Posterior cingulate gyrus (tissue), 11 donors: ENCODE measurements at regions not wholly inside any gene's neighbourhood (a gene's known extent, or its start where the extent isn't known, plus 50 kb on each side); places are given as distances from the start of the nearest gene placed in this dataset.
"Not testable (repeated sequence)": the region's sequence is repeated elsewhere in the genome, so short reads cannot be mapped to it uniquely, and the experiment has no call there.

Experiments
- DNase-seq, 10 donors: peaks; one replicate each; pipeline versions ENCODE4 v3.0.0 to v3.0.0-alpha.2; 2020 to 2021; ENCODE audit warnings: mixed read lengths in 3 of 10
- intact Hi-C: fragments of 100-400 bp; cut with DNase I; formaldehyde crosslinking; loops from one replicate; pipeline ENCODE4 v1.15.1; 2023

DNA sequence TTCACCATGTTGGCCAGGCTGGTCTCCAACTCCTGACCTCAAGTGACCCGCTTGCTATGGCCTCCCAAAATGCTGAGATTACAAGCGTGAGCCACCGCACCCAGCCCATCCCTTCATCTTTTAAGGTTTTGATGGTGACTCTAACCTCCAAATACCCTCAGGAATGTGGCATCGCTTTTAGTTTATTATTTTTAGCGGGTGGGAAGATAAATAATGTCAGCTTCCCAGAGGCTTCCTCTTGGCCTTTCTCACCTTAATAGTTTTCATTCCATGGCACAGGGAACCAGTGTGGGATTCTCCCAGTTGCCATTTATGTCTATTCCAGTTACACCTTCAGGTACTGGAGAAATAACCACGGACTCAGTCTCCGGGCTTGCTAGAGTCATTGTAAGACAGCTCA lies 92.1 kb upstream of the LRRN2 start:
- DNase-seq: no peak
- intact Hi-C loops: no loop called here

DNA sequence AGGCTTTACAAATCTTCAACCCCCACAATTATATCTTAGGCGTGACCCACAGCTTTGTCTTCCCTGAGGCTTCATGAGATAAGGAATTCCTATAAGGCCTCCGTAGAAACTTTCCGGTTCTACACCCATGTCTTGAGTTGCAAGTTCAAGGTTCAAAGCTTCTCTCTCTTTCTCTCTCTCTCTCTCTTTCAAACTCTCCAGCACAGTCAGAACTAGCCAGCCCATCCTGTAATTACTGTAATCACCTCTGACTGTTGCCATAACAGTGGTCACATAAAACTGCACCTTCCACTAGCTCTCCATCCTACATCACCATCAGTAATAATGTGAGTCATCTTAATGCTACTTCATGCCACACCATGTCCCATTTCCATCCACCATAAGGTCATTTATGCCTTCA lies 90.0 kb upstream of the NFASC start:
- no peak for DNase-seq

DNA sequence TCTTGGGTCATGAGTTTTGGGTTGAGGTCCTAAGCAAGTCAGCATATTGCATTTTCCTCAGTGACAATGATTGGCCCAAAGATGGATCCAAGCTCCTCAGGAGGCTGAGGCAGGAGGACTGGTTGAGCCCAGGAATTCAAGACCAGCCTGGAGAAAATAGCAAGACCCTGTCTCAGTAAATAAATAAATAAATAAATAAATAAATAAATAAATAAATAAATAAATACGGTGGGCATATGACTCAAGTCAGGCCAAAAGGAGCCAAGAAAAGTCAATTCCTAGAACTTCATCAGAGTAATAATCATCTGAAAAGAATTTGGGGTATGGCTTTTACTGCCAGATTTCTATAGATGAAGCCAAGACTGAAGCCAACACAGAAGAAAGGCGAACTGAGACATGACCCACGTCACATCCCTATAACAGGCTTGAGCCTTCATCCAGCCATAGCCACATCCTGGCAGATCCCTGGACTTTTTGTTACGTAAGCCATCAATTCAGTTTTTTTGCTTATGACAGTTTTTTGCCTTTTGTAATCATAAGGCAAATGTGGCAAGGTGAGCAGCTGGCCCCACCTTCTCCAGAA lies 88.5 kb upstream of the NFASC start:
- intact Hi-C loops: no loop called here
- no peak for DNase-seq

More for the DNA sequence above, 90.0 kb upstream of the NFASC start:
- intact Hi-C loops: no loop called here

DNA sequence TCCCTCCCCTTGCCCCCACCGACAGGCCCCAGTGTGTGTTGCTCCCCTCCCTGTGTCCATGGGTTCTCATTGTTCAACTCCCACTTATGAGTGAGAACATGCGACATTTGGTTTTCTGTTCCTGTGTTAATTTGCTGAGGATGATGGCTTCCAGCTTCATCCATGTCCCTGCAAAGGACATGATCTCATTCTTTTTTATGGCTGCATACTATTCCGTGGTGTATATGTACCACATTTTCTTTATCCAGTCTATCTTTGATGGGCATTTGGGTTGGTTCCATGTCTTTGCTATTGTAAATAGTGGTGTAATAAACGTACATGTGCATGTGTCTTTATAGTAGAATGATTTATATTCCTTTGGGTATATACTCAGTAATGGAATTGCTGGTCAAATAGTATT lies 85.6 kb upstream of the NFASC start:
- DNase-seq, intact Hi-C loops: not testable (repeated sequence)

- no peak for DNase-seq
- intact Hi-C loops: no loop called here
These were observed 82.2 kb upstream of the NFASC start for GRCh38 chr1:204788470-204788869.

DNA sequence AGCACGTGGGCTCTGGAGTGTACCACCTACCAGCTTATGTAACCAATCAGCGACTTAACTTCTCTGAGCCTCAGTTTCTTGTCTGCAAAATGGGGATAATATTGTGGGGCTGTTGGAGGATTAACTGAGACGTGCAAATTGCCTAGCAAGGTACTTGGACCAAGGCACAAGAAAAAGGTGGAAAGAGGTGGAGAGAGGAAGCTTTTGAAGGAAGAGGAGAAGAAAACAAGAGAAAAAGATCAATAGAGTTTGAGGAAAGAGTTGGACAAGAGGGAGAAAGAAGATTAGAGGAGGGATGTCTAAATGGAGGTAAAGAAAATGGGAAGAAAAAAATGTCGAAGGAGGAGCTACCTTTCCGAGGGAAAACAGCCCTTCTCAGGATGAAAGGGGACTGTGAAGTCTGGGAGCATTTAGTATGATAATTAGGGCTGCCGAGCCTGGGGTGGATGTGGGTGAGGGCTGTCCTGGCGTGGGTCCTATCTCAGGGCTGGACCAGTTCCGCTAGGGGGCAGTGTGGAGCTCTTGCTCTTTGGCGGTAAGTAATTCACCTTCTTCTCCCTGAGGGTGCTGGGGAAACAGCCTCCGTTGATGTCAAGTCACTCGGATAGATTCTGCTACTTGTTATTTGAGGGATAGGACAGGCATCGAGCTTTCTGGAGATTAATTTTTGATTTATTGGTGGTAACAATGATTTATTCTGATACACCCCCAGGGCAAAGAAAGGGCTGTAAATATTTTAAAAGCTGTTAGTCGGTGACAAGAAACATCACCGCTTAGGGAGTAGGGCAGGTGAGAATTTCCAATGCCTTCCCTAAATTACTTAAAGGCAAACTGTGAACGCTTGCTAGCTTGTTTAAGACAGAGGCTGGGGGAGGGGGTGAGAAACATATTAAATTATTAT lies 79.0 kb upstream of the NFASC start:
- DNase-seq: peak in 9 of 10 donors; percentile 21 to 91 (median 66)
- intact Hi-C loops: no loop called here

GRCh38 chr1:204792354-204792692 lies 78.3 kb upstream of the NFASC start:
- DNase-seq: peak in 1 of 10 donors; percentile 63
- intact Hi-C loops: no loop called here

DNA sequence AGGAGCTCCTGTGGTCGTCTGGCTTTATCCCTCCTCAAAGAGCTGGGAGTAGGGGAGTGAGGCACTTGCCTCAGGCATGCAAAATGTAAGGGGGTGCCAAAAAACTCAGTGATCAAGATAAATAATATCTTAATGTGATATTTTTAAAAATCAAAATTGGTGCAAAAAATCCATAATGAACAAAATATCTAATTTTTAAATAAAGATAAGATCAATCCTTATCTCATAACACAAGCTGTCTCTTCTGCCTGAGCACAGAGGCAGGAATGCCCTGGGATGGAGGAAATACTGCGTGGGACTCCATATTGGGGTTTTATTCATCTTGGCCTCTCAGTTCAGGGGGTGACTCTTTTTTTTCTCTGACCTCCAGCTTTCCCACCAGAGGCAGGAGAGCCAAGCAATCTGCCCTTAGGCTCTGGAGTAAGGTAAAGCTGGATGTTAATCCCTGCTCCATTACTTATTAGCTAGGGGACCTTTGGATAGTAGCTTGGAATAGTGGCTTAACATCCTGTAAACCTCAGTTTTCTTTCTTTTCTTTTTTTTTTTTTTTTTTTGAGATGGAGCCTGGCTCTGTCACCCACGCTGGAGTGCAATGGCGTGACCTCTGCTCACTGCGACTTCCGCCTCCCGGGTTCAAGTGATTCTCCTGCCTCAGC lies 77.3 kb upstream of the NFASC start:
- no peak for DNase-seq
- intact Hi-C loops: no loop called here

- DNase-seq, intact Hi-C loops: not testable (repeated sequence)
These were observed 73.8 kb upstream of the NFASC start for GRCh38 chr1:204796886-204797285.

DNA sequence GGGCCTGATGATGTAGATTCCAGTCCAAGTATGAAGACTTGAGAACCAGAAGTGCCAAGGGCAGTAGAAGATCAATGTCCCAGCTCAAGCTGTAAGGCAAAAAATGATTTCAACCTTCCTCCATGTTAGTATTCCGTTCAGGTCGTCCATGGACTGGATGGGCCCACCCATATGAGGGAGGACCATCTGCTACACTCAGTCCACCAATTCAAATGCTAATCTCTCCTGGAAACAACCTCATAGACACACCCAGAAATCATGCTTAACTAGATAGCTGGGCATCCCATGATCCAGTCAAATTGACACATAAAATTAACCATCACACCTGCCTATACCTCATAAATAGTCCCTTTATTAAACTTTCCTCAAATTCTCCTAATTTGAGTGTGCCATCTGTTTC lies 73.3 kb upstream of the NFASC start:
- DNase-seq: no peak
- intact Hi-C loops: no loop called here

- no peak for DNase-seq
- intact Hi-C loops: no loop called here
These were observed 71.0 kb upstream of the NFASC start for GRCh38 chr1:204799630-204800029.

DNA sequence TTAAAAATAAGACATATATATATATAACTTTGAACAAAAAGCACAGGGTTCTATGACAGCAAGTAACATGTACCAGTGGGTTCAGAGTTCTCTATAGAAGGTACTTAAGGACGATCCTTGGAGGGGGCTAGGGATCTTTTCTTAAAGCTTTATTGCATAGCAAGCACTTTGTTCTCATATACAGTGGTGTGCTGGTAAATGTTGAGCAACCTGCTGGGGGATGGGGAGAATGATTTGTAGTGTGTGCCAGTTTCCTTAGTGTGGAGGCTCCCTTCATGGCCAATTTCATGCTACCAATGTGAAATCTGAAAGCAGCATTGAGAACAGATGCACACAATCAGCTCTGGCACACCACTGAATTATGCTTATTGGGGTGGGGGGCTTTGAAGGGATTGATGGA lies 69.5 kb upstream of the NFASC start:
- intact Hi-C loops: no loop called here
- no peak for DNase-seq

- no peak for DNase-seq
- intact Hi-C loops: no loop called here
These were observed 68.1 kb upstream of the NFASC start for GRCh38 chr1:204802401-204803175.

DNA sequence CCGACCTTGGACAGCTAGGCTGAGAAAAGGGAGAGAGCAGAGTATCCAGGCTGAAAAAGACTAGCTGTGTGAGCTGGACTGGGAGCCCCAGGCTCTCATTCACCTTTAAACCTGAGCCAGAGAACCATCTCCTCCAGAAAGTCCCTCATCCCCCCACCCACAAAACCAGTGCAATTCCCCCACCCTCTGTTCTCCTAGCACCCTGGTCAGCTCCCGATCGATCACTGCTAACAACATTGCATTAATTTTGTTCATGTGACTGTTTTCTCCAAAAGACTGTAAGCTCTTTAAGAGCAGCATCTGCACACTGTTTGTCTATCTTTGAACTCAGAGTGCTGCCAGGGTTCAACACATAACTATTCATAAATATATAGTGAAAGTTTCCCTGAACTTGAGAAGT lies 67.1 kb upstream of the NFASC start:
- intact Hi-C loops: no loop called here
- no peak for DNase-seq

DNA sequence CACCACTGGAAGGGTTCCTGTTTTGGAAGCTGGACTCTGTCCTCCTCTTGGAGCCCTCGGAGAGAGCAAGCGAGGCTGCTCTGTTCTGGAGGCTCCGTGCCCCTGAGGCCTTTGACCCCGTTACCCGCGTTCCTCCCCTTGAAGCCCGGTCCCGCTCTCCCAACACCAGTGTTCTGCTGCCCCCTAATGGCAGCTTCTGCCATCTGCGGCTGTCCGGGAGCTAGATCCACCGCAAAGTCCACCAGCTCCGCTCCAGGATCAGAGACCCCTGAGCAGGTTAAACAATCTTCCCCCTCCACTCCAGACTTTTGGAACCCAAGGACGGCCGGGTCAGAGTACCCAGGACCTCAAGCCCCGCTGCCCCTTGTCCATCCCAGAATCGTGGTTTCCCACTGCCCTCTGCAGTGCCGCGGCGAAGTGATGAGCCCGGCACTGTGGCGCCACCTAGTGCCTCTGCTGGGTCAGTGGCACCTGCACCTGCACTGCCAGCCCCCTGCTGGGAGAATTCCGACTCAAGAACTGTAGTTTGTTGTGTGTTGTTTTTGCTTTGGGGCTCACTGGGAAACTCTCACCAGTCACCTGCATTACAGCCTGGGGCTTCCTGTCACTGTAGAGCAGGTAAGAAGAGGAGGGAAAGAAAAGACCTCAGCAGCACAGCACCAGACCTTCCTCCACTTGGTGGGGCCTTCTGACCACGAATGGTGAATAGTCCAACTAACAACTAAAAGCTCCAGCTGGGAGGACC lies 63.5 kb upstream of the NFASC start:
- intact Hi-C loops: loop anchor here (1.0 to 5.0 kb wide), 3 partner anchors 135 to 300 kb away; no protein-coding TSS in a partner anchor
- DNase-seq: peak; percentile 64 to 97 (median 86)

DNA sequence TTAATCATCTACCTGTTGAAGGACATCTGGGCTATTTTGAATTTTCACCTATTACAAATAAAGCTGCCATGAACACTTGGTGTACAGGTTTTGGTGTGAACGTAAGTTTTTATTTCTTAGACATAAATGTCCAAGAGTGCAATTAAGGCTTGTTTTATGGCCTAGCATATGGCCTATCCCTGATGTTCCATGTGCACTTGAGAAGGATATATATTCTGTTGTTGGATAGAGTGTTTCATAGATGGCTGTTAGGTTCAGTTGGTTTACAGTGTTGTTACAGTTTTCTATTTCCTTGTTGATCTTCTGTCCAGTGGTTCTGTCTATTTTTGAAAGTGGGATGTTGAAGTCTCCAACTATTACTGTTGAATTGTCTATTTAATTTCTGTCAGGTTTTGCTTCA lies 61.2 kb upstream of the NFASC start:
- intact Hi-C loops: loop anchor here (5.0 kb wide), 1 partner anchor 133 kb away; no protein-coding TSS in a partner anchor
- DNase-seq: no peak

- intact Hi-C loops: no loop called here
- DNase-seq: no peak
These were observed 57.8 kb upstream of the NFASC start for GRCh38 chr1:204812842-204813241.

DNA sequence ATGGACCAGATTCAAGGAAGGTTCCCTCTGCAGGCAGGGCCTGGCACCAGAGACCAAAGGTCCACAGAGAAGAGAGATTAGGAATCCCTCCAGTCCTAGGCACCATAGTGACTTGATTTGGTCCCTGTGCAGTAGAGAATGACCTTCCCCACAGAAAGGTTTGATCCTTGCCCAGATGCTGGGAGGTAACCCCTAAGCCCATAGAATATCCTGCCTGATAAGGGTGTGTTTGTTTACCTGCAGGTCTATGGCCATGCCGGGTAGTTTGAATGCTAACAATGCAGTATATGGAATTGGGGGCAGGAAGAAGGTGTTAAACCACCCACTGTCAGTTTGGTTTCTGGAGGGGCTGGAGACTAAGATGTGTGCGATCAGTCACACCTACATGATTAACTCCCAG lies 57.1 kb upstream of the NFASC start:
- no peak for DNase-seq
- intact Hi-C loops: no loop called here

DNA sequence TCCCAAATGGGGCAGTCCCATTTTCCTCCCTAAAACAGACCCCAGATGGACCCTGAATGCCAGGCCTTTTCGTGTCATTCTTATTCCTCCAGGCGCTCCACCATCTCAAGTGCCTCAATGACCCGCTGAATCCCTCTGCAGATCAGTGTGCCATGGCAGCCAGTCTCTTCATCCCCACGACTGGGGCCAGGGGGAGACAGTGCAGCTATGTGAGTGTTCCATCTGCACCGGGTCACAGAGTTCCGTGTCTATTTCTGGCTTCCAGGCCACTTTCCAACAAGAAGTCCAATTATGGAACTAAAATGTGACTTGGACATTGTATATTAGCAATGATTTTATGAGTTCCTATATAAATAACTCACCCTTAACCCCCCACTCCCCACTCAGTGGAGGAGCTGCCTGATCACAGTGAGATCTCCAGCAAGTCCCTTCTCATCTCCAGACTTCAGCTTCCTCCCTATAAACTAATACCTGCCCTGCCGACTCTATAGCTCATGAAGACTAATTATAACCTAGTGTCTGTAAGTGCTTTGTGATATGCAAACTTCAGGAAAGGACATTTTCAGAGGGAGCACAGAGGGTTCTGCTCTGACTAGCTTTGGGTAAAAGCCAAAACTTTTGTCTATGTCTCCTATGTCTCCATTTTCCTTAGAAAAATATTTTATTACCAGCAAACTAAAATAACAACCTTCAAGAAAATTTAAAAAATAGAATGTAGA lies 56.3 kb upstream of the NFASC start:
- intact Hi-C loops: no loop called here
- DNase-seq: peak in 1 of 10 donors; percentile 70
